Epidermal melanocyte (primary cell): ENCODE measurements at regions not wholly inside any gene's neighbourhood (a gene's known extent, or its start where the extent isn't known, plus 50 kb on each side); places are given as distances from the start of the nearest gene placed in this dataset.
A peak's percentile ranks its signal among the peaks of the same experiment; 100 is the strongest.
"Not testable (repeated sequence)": the region's sequence is repeated elsewhere in the genome, so short reads cannot be mapped to it uniquely, and the experiment has no call there.

Experiments used
- DNase-seq: peaks from one replicate; pipeline ENCODE4 v3.0.0; 2011; ENCODE audit warnings: low spot score; ENCODE audit not compliant: insufficient read length

- DNase-seq, result not testable (repeated sequence)
Measured at GRCh38 chr16:88185976-88186888, 196.5 kb upstream of the ZNF469 start.

DNA sequence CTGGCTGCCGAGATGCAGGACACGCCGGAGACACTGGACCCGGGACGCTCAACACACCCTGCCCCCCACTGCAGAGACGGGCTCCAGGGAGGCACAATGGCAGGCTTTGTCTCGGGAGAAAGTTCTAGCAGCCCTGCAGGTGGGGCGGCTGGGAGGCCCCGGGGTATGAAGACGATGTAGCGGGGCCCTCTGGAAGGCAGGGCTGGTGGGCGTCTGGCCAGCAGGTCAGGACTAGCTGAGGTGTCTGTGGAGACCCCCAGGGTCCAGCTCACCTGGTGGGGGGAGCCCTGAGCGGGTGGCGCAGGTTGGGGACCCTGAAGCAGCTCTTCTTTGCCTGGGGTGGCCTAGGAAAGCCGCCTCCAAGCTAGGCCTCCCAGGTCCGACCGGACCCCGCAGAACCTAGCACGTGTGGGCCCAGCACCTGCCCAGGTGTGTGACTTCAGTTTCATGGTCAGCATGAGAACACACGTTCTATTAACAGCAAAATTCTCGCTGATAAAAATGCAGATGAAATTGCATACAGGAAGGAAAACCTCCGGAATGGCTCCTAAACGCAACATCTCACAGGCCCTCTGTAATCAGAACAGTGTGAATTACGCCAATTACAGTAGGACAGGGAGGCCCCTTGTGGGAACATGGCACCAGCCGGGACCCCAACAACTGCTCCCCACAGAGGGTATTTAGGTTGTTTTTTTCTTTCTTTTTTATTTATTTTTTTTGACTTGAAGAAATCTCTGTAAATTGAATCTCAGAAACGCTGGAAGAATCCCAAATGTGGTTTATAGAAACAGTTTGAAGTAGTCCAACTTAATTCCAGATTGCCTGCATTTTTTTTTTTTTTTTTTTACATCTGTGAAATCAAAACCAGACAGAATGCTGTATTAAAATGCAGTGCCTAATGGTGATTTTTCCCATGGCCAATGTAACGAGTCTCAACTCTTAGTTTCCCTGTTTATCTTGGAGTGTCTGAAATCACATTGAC lies 195.6 kb upstream of the ZNF469 start:
- not testable (repeated sequence) for DNase-seq

DNA sequence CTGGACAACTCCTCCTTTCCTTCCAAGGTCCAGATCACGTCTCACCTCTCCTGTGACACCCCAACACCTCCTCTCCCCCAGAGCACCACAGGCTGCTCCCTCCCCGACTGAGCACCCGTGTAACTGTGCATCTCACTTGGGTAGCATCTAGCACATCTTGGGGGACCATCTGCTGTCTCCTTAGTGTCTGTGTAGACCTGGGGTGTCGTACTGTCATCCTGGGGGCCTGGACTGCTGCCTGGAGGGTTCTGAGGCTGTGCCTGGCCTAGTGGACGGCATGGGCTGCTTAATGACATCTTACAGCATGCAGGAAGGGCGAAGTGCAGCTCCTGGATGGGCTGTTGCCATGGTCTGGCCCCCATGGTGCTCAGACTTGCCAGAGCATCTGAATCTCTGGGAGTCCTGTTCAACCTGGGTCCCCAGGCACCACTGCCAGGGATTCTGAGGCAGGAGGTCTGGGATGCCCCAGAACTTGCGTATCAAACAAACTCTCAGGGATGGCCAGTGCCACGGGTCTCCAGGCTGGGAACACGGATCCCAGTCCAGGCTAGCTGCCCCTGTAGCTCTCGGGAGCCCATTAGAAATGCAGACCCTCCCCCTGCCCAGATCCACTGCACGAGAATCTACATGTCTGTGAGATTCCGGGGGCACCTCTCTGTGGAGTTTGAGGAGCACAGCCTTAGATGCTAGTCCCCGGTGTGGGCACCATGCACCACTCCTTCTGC lies 194.4 kb upstream of the ZNF469 start:
- DNase-seq, result not testable (repeated sequence)

GRCh38 chr16:88190592-88191095 lies 192.1 kb upstream of the ZNF469 start:
- DNase-seq, result not testable (repeated sequence)

GRCh38 chr16:88191168-88191567 lies 191.6 kb upstream of the ZNF469 start:
- not testable (repeated sequence) for DNase-seq

DNA sequence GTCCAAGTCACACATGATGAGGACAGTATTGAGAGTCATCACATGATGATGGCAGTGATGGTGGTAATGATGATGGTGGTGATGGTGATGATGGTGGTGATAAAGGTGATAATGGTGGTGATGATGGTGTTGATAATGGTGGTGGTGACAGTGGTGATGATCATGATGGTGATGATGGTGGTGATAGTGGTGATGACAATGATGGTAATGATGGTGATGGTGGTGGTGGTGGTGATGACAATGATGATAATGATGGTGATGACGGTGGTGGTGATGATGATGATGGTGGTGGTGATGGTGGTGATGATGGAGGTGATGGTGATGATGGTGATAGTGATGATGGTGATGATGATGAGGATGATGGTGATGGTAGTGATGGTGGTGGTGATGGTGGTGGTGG lies 190.2 kb upstream of the ZNF469 start:
- DNase-seq, result no peak

- not testable (repeated sequence) for DNase-seq
Measured at GRCh38 chr16:88193706-88194396, 188.9 kb upstream of the ZNF469 start.

DNA sequence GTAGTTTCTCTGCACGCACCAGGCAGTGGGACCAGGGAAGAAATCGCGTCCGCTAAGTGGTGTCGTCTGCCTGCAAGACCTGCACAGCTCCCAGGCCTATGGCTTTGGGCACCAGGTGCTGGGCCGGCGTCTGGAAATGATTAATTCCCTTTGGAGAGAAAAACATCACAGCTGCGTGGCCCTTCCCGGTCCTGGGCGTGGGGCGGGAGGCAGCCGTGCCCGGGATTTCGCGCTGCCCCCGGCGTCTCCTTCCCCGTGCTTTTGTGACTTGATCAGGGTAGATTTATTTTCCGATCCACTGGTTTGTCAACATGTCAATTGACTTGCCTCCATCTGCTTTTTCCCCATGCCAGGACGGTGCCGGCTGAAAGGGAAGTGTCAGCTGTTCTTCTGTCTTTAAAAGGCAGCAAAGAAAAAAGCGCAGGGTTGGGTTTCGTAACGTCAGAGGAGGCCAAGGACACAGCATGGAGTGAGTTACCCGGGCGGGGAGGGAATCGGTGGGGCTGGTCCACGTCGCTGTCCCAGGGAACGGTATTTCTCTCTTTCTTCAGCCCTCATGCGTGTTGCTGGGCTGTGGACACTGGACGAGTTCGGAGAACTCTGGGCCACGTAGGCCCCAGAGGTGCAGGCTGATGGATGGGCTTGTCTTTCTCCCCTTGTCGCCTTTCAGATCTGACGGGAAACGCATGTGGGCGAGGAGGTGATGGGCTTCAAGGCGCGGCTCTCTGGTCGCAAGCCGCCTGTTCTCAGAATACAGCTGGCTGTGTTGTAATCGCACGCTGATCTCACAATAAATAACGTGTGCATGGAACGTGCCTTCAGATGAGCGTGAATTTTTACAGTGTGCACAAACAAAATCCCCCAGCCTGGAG lies 188.1 kb upstream of the ZNF469 start:
- peak; percentile 37 for DNase-seq

- no peak for DNase-seq
Measured at GRCh38 chr16:88195269-88195705, 187.5 kb upstream of the ZNF469 start.

DNA sequence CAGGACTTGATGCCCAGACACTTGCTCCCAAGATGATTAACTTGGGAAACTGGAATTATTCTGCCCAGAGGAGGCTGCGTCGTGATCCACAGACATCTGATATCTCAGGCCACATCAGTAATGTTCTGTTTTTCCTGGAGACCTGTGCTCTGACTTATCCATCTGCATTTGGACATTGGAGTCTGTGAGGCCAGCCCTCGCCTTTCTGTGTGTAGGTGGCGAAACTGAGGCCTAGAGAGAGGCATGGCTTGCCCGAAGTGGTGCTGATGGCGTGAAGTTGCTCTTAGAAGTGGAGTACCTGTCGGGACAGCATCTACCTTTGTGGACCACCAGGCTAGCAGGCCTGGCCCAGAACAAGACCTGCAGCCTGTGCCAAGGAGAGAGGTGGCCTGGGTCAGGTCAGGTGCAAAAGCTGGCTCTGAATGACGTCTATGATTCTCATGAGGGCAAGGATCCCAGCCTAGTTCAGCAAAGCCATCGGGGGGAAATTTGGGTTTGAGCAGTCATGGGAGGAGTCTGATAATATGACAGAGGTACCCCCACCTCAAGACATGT lies 186.8 kb upstream of the ZNF469 start:
- DNase-seq, result no peak

GRCh38 chr16:88196471-88197400 lies 186.0 kb upstream of the ZNF469 start:
- DNase-seq, result no peak

DNA sequence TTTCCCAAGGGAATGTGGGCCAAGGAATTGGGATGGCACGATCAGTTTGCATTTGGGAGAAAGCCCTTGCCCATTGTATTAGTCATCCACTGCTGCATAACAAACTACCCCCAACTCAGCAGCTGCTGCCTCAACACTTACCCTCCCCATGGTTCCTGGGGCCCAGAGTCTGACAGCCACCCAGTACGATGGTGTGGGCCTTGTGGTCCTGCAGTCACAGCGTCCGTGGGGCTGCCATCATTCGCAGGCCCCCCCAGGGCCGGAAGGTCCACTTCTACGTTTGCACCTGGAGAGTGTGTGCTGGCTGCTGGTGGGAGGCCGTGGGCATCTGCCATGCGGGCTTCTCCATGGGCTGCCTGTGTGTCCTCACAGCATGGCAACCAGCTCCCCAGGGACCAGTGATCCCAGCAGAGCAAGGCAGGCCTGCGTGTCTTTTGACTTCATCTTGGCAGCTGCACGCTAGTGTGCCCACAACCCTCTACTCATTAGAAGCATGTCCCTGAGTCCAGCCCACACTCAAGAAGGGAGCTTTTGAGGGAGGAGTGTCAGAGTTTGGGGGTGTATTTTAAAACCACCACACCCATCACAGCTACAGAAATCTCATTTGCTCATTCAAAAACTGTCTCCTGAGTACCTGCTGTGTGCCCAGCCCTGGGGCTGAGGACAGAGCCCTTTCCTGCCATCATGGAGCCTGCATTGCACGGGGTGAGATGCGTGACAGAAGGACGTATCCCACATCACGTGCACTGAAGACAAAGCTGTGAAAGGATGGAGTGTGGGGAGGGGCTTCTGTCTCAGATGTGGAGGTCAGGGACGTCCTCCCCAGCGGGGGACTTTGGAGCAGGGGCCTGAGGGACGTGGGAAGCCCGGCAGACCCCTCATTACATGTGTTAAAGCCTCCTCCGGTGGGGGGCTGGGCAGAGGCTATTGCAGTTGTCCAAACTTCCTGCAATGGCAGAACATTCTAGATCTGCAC lies 185.0 kb upstream of the ZNF469 start:
- no peak for DNase-seq

DNA sequence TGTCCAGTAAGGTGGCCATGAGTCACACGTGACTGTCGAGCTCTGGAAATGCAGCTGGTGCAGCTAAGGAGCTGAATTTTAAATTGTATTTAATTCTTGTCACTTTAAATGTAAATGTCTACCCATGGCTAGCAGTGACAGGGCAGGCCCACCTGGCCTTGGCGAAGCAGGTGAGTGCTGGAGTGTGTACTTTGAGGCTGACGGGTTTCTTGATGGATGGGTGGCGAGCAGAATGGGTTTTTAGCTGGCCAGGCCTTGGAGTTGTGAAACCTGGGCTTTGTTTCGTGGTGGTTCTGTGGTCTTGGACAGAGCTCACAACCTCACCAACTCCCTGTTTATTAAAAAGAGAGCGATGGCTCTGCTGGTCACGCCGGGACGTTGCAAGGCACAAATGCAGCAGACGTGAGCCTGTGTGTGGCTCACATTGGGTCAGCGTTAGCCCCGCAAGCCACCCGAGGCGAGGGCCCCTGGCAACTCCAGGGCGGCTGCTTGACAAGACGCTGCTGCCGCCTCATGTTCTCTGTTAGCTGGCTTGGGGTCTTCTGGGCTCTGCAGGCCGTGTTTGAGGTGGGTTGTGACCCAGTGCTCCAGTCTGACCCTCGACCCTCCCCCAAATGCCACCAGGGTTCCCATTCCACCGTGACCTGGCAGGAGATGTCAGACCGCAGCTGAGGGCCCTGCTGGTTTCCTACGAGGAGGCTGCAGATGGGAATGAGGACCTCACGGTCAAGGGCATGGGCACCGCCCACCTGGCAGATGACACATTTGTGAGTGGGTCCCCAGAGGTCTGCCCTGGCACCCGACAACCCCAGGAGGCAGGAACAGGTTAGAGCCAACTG lies 184.1 kb upstream of the ZNF469 start:
- not testable (repeated sequence) for DNase-seq

DNA sequence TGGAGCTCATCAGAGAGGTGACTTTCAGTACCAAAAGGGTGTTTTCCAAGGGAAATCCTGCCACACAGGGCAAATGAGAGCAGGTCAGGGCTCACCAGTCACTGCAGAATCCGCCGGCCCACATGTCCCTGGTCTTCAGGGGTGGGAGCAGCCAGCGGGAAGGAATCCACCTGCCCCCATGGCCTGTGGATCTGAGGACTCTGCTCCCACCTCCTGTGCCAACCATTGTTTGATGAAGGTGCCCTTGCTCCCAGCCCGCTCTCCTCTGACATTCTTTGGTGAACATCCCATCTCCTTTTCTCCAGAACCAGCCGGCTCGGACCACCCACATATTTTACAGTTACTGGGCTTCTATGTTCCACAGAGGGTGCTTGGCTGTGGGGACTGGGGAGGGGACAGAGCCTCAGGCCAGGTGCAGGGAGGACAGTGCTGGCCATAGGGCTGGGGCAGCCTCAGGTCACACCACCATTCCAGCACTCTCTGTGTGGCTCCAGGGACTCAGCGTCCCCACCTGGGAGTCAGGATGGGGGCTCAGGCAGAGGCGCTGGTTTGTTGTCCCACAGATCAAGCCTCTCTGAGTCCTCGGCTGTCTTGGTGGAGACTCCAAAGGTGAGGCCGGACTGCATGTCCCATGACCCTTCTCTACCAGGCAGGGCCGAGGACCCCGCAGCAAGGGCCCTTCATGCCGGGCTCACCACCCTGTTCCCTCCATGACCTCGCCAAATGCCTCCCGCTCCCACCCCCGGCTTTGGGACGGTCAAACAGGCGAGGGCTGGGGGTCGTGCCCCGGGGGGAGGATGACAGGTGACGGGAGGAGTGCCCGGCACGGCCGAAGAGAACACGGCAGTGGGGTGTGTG lies 183.2 kb upstream of the ZNF469 start:
- not testable (repeated sequence) for DNase-seq
